ENCODE measurements at regions not wholly inside any gene's neighbourhood (a gene's known extent, or its start where the extent isn't known, plus 50 kb on each side); places are given as distances from the start of the nearest gene placed in this dataset.

DNA sequence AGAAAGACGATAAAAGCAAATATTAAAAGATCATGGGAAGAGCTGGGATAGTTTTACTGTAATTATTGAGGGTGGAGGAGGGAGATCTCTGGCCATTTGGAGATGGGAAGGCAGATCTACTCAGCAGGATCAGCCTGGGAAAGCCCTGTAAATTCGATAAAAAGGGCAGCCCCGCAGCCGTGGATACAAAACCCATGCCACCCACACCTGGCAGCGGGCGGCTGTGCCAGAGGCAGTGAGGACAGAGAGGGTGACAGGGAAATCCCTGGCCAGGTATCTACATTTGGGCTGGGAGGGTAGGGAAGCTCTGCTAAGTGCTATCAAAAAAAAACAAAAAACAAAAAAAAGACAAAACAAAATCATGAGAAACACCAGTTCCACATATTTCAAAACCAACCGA, 379.2 kb upstream of the IRX1 start:
- H3K9me3 Mint-ChIP-seq = no peaks in the 10 kb centered on the region
- H3K4me1 Mint-ChIP-seq = peaks cover 7% of the 10 kb centered on the region
- H3K27me3 Mint-ChIP-seq (ENCODE audit: low read depth, poor library complexity) = peaks cover 39% of the 10 kb centered on the region
- DNase-seq = no peak
- H3K27ac Mint-ChIP-seq = no peak overlapping the region
- H3K36me3 Mint-ChIP-seq (ENCODE audit: low read depth) = no peaks in the 10 kb centered on the region
- H3K4me3 Mint-ChIP-seq = no peak overlapping the region
- TF ChIP-seq, protein P1, sequence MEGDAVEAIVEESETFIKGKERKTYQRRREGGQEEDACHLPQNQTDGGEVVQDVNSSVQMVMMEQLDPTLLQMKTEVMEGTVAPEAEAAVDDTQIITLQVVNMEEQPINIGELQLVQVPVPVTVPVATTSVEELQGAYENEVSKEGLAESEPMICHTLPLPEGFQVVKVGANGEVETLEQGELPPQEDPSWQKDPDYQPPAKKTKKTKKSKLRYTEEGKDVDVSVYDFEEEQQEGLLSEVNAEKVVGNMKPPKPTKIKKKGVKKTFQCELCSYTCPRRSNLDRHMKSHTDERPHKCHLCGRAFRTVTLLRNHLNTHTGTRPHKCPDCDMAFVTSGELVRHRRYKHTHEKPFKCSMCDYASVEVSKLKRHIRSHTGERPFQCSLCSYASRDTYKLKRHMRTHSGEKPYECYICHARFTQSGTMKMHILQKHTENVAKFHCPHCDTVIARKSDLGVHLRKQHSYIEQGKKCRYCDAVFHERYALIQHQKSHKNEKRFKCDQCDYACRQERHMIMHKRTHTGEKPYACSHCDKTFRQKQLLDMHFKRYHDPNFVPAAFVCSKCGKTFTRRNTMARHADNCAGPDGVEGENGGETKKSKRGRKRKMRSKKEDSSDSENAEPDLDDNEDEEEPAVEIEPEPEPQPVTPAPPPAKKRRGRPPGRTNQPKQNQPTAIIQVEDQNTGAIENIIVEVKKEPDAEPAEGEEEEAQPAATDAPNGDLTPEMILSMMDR (IDR thresholded peaks at IDR 0.05) = no peak

DNA sequence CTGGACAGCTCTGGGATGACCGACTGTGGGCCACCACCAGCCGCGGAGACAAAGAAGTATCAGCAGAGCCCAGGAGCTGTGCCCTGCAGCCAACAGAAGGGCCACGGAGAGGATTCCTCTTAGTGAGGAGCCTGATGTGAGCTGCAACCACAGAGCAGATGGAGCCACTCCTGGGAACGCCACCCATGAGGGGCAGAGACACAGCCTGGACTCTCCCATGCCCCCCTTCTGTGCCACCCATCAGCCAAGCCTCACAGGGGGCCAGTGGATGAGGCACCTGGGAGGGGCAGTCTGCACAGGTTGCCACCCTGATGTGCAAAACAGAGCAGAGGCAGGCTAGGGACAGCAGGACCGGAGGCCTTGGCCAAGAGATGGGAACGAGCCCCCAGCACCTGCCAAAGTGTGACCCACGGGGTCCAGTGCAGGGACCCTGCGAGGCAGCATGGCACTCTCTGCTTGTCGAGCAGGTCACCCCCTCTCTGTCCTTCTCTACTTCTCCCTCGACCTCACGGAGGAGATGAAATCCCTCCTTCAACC, 380.7 kb upstream of the IRX1 start:
- Mint-ChIP-seq H3K27me3 (ENCODE audit: low read depth, poor library complexity) (peaks cover 34% of the 10 kb centered on the region), H3K27ac (no peak overlapping the region), H3K4me3 (no peak overlapping the region), H3K36me3 (ENCODE audit: low read depth) (no peaks in the 10 kb centered on the region), H3K4me1 (peaks cover 7% of the 10 kb centered on the region), H3K9me3 (no peaks in the 10 kb centered on the region)
- TF ChIP-seq, protein P1 (IDR thresholded peaks at IDR 0.05) = no peak
- DNase-seq = no peak

DNA sequence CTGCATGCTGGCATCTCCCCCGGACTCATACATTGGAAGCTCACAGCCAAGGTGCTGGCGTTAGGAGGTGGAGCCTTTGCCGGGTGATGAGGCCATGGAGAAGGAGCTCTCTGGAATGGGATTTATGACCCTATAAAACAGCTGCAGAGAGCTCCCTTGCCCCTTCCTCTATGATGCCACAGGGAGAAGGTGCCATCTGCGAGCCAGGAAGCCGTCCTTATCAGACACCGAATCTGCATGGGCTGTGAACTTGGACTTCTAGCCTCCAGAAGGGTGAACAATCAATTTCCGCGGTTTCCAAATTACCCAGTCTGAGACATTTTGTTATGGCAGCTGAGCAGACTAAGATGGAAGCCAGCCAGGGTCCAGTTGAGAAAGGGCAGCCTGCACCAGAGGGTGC, 381.2 kb upstream of the IRX1 start:
- peaks cover 34% of the 10 kb centered on the region for H3K27me3 Mint-ChIP-seq (ENCODE audit: low read depth, poor library complexity)
- TF ChIP-seq, protein P1 (IDR thresholded peaks at IDR 0.05) = no peak
- no peak overlapping the region for H3K4me3 Mint-ChIP-seq
- DNase-seq = no peak
- no peak overlapping the region for H3K27ac Mint-ChIP-seq
- H3K36me3 Mint-ChIP-seq (ENCODE audit: low read depth) = no peaks in the 10 kb centered on the region
- H3K9me3 Mint-ChIP-seq = no peaks in the 10 kb centered on the region
- peaks cover 7% of the 10 kb centered on the region for H3K4me1 Mint-ChIP-seq

DNA sequence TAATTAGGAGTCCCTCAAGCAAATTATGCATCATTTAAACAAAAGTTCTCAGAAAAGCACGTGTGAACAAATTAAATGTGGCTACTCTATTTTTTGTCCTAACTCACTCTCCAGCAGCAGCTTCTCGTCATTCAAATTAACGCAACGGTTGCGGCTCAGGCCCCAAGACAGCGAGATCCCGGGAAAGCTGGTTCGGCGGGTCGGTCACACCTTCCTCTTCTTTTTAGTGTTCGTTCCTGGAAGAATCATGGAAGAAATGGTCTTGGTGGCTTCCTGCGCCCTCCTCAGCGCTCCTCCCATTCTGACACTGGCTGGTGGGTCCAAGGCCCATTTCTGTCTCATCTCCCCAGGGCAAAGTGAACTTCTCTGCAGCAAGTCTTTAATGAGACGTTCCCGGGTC, 382.8 kb upstream of the IRX1 start:
- Mint-ChIP-seq H3K4me3 (no peak overlapping the region), H3K27ac (no peak overlapping the region), H3K9me3 (no peaks in the 10 kb centered on the region), H3K27me3 (ENCODE audit: low read depth, poor library complexity) (peaks cover 39% of the 10 kb centered on the region), H3K36me3 (ENCODE audit: low read depth) (no peaks in the 10 kb centered on the region), H3K4me1 (peaks cover 7% of the 10 kb centered on the region)
- DNase-seq = no peak
- TF ChIP-seq, protein P1 (IDR thresholded peaks at IDR 0.05) = no peak

DNA sequence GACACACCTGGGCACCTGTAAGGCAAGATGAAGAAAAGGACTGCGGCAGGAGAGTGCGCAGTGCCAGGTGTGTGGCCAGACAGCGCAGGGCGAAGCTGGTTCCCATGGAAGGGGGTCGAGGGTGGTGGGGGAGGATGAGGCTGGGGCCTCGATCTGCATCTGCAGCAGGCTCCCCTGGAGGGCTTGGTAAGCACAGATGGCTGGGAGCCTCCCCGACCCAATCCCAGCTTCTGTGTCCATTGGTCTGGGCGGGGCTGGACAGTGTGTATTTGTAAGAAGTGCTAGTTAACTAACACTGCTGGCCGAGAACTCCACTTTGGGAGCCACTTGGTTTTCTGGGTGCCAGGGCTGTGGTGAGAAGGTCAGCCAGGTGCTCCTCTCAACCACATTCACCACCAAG, 385.1 kb upstream of the IRX1 start:
- TF ChIP-seq, protein P1 (IDR thresholded peaks at IDR 0.05) = no peak
- H3K27me3 Mint-ChIP-seq (ENCODE audit: low read depth, poor library complexity) = peaks cover 40% of the 10 kb centered on the region

DNA sequence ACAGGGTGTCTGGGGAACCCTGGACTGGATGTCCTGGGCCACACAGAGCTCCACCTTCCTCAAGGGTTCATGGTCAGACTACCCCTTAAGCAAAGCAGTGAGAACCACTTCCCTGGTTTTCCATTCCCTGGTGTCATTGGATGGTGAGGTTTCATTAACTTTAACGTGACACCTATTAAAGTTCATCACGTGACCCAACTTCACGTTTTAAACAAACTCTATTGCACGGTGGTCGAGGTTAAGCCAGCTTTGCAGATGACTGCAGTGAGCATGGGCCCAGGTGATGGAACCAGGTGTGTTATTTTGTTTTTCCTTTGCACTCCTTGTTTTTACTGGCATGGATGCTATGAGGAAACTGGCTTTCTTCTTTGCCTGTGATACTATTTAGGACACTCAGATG, 385.7 kb upstream of the IRX1 start:
- H3K36me3 Mint-ChIP-seq (ENCODE audit: low read depth) = no peaks in the 10 kb centered on the region
- no peaks in the 10 kb centered on the region for H3K4me1 Mint-ChIP-seq
- H3K27ac Mint-ChIP-seq = no peak overlapping the region
- H3K27me3 Mint-ChIP-seq (ENCODE audit: low read depth, poor library complexity) = peaks cover 41% of the 10 kb centered on the region
- peaks cover 8% of the 10 kb centered on the region for H3K9me3 Mint-ChIP-seq
- no peak overlapping the region for H3K4me3 Mint-ChIP-seq
- no peak for DNase-seq
- TF ChIP-seq, protein P1 (IDR thresholded peaks at IDR 0.05) = no peak

More for the DNA sequence above, 385.1 kb upstream of the IRX1 start:
- no peaks in the 10 kb centered on the region for H3K4me1 Mint-ChIP-seq
- no peak for DNase-seq
- H3K9me3 Mint-ChIP-seq = peaks cover 2% of the 10 kb centered on the region
- H3K27ac Mint-ChIP-seq = no peak overlapping the region
- H3K4me3 Mint-ChIP-seq = no peak overlapping the region
- H3K36me3 Mint-ChIP-seq (ENCODE audit: low read depth) = no peaks in the 10 kb centered on the region
